ENCODE measurements at regions not wholly inside any gene's neighbourhood (a gene's known extent, or its start where the extent isn't known, plus 50 kb on each side); places are given as distances from the start of the nearest gene placed in this dataset.

DNA sequence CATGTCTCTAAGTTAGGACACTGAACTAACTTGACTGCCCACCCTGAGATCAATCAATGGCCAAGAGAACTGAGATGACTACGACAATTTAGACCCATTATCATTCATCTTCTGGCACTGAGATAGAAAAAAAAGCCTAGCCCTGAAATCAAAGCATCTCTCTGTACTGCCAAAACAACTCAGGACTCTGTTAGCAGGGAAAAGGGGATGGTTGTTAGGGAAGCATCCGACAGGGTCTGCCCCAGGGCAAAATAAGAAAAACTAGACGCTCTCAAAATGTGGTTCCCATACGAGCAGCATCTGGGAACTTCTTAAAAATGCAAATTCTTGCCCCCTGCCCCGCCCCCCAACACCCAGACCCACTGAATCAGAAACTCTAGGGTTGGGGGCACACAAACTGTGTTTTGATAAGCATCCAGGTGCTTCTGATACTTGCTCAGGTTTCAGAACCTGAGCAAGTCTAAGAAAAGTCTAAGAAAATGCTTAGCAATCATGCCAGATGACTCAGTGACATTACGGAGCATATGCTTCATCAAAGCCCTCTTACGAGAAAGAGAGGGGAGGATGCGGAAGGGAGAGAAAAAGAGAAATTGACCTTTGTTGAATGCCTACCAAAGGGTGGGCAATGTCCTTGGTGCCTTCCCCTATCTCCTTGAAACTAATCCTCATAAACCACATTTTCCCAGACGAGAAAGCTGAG lies 172.8 kb upstream of the HES1 start:
- ATAC-seq (peak; percentile 56), DNase-seq (no peak)

DNA sequence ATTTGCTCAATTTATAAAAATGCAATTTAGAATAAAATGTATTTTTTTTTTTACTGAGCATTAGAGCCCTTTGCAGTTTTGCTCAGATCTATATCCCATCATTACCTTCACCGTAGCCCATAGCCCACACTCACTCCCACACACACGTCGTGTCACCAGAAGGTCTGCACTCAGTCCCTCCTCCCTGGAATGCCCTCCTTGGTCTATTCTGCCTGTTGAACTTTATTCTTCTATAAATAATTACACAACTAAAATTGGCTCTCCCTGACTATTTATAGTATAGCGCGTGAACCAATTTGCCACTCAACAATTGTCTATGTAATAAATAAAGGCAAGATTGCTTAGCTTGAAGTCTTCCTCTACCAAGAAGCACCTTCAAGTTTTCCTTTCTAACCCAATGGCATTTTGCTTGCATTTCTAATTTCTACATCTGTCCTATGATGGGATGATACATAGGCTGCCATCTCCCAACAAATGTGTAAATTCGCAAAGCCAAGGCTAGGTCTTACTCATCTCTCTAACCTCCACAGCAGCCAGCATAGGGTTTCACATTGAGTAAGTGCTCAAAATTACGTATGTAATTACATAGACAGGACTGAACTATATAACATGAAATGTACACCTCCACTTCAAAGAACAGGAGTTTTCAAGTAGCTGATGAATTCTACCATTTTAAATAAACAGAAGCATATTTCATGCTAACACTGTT lies 172.0 kb upstream of the HES1 start:
- DNase-seq: no peak
- ATAC-seq: peak; percentile 96

DNA sequence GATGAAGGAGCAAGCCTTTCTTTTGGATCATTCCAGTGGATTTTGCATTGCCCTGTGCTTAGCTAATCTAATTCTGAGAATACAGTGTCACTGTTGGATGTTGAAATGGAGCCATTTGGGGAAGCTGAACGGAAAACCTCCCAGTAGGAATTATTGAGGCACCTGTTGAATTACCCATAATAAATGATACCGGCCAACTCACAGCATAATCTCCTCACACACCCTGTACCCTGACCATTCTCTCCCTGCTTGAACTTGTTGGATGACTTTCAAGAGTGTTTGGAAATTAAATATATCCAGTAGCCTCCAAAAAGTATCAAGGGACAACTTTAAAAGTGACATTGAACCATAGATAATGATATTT lies 171.4 kb upstream of the HES1 start:
- ATAC-seq: no peak
- no peak for DNase-seq

DNA sequence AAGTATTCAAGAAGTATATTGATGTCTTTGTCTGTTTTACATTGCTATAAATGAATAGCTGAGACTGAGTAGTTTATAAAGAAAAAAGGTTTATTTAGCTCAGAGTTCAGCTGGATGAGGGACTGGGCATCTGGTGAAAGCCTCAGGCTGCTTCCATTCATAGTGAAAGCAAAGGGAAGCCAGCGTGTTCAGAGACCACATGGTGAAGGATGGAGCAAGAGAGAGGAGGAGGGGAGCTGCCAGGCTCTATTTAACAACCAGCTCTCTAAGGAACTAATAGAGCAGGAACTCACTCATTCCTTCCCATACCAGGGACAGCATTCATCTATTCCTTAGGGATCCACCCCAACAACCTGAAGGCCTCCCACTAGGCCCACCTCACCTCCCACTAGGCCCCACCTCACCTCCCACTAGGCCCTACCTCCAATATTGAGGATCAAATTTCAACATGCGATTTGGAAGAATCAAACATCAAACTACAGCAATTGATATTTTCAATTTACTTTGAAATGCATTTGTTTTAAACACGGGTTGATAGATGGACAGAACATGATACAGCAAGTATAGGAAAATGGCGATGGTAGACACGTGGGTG lies 167.5 kb upstream of the HES1 start:
- no peak for ATAC-seq
- DNase-seq: no peak

DNA sequence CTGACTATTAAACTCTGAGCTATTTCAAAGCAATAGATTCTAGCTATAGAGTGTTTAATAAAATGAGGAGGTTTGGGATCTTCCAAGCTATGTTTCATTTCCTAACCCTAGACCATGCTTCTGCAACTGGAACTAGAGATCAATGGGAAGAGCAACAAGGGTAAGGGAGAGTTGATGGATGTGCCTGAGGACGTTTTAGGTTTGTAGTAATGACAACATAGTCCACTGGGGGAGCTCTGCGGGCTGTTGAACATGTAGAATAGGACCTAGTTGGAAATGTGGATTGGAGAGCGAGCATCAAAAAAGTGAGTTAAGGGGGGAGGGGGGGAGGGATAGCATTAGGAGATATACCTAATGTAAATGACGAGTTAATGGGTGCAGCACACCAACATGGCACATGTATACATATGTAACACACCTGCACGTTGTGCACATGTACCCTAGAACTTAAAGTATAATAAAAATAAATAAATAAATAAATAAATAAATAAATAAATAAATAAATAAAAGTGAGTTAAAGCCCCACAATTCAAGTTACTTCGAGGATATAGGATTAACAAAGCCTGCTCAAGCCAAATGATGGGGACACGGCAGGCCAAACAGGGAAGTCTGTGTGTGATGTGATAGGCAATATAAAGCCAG lies 165.7 kb upstream of the HES1 start:
- ATAC-seq: peak; percentile 61
- peak; percentile 30 for DNase-seq

DNA sequence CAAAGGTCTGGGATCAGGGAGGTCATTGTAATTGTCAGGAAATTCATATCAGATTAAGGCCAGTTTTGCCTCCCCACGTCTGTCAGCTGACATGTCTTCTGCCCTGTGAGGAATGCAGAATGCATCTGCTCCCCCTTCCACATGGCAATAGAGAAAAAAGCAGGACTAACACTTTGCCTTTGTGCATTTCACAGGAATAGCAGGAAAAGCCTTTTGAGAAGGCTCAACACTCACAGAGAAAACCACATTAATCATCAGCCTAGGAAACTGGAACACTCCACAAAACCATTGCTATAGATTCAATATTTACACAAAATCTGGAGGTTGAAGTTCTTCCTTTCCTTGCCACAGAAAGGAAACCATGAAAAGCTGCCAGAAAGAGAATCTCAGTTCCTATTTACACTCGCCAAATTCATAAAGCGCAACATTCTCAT lies 165.2 kb upstream of the HES1 start:
- ATAC-seq (no peak), DNase-seq (no peak)

DNA sequence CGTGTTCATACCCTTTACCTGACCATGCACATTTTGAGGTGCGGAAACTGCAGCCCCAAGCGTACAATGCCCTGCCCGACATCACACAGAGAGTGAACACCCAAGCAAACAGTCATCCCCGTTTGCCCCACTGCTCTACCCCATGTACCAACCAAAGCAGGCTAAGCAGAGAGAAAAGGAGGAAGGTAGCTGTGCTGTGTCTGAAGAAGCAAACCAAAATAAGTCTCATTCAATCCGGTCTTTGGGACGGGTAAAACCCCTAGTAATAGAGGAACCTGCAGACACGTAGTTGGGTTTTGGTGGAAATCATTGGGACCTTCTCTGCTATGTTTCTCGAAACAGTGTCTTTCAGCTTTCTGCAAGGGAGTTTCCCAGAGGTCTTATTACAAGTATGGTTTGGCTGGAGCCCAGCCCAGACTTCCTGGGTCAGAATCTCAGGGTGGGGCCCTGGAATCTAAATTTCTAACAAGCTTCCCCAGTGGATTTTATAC lies 164.6 kb upstream of the HES1 start:
- DNase-seq: no peak
- ATAC-seq: peak; percentile 84

DNA sequence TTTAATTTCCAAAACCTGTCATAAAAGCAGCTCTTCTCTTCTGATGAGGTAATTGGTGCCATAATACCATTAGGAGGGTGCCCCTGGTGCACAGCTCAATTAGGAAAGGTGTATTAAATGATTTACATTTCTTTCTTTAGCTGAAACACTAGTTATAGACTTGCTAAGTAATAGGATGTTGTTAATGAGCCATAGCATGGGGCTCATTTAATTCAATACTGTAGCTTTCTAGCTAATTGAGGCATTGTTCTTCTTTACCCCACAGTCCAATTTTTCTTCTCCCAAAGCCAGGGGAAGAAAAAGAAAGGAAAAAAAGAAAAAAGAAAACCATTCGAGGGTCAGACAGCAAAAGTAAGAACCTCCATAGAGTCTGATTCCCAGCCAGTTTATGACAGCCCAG lies 164.0 kb upstream of the HES1 start:
- ATAC-seq (no peak), DNase-seq (no peak)

DNA sequence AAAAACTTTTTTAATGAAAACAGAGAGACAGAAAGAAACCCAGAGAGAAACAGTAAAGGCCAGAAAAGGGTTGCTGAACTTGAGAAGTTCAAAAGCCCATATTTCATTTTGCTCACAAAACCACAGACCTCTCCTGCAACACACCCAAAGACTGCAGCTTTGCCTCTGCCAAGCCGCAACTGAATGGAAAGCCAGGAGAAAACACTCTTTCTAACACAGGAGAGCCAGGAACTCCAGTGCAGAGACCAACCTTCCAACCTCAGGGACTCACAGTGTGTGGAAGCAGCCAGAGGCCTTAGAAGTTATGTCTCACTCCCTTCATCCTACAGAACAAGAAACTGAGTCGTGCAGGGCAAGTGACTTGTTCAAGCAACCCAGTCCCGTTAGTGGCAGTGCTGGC lies 163.1 kb upstream of the HES1 start:
- ATAC-seq: no peak
- DNase-seq: no peak

DNA sequence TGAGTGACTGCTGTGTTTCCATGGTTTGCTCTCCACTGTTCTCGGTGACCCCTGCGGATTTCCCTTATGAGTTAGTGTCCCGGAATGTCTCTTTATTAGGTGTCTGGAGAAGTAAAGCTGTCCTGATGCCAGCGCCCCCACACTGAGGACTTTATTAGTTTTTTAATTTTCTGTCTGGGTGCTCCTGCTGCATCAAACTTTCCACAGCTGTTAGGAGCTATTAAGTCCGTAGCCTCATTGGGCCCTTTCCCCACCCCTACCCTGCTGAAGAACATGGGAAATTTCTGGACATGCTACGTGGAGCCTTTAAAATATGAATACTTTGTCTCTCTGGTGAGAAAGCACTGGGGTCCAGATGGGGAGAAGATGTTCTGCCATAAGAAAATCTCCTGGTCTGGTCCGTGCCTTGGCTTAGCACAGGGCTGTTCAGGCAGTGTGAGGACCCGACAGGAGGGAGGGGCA lies 161.7 kb upstream of the HES1 start:
- DNase-seq: no peak
- no peak for ATAC-seq

DNA sequence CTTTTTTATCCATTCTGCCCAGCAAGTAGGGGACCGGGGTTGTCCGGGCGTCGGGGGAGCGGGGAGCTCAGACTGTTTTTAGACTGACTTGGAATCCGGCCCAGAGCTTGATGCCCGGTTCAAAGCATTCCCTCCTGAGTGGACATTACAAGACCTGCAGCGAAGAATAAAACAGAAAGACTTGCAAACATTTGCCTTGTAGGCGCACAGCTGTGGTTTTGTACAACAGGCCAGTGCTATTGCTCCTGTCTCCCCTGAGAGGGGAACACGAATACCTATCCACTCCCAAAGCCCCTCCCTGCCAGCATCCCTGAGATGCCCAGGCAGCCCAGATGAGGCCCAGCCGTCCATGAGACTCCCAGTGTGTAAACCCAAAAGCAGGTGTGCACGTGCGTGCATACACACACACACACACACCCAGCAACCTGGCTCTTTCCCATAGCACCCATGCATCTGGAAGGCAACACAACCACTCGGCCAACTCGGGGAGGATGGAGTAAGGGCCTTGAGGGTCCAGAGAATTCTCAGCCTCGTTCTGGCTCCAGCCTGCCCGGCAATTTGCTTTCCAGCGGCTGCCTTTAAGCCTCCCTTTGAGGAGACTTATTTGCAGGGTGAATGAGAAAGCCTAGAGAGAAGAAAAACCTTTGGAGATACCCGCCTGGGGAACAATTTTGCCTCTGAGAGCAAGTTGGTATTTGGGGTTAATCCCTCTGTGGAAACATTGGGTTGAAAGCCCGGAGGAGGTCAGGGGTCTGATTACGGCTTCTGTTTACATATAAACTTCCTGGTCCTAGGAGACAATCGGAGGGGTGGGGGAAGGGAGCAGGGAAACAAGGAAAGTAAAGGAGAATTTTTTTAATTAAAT lies 161.0 kb upstream of the HES1 start:
- DNase-seq: no peak
- no peak for ATAC-seq

DNA sequence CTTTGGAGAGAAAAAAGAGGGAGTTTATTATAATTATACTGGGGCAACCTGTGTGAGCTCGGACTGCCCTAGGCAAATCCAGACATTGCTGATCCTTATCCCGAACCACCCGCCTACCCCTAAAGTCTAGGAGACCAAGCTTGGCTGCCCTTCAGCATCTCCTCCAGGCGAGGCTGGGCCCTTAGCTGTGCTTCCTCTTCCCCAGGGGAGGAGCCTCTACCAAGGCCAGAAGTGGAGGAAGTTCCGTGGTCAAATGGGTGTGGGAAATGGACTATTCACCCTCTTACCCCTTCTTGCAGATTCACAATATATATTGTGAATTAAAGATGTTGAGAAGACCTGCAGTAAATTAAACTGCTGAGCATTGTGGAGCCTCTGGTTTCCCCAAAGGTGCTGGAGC lies 158.3 kb upstream of the HES1 start:
- DNase-seq: no peak
- ATAC-seq: no peak

DNA sequence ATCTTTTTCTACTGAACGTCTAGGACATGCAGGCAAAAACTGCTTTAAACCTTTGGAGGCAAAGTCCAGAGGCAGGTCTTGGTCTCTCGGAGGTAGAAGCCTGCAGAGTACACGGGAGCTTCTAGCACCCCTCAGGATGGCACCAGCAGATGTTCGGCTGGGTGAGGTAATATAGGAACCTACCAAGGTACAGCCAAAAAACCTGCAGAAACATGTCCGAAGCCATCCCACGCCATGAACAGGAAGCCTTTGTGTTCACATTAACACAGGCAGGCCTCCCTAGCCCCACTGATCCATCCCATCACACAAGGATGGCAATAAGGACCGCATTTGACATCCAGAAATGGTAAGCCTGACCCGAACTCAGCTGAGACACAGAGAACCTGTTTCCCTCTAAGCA lies 157.9 kb upstream of the HES1 start:
- DNase-seq (no peak), ATAC-seq (no peak)

DNA sequence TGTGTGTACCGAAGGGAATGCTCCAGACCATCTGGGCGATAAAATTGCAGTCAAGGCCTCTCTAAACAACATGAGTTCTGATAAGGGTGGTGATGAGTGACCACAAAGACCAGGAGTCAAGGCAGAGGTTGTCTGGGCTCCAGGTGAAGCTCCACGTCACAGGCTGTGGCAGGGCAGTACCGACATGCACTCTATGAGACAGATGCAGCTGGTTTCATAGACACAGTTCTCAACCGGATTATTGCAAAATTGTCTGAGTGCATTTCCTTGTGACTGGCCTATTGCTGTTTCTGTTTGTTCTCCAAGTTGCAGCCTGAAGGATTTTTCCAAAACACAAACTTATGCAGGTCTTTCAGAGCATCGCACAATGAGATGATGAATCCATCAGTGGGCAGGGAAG lies 157.5 kb upstream of the HES1 start:
- DNase-seq: no peak

DNA sequence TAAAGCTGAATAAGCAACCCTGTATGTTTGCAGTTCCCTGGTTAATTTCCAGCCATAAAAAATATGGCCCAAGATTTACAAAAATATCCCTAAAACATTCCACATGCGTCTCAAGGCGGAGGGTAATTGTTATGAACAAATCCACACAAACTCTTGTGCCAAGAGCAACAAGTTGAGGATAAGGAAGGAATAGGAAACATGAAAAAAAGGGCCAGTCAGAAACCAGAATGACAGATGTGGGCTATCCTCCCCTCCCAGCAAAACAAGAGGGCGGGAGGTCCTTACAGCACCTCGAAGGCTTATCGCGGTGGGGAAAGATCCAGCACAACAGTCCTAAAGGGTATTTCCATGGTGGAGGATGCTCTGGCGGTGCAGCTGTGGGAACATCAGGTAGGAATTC lies 155.6 kb upstream of the HES1 start:
- DNase-seq (no peak), ATAC-seq (no peak)

More for the DNA sequence above, 157.5 kb upstream of the HES1 start:
- peak; percentile 14 for ATAC-seq

DNA sequence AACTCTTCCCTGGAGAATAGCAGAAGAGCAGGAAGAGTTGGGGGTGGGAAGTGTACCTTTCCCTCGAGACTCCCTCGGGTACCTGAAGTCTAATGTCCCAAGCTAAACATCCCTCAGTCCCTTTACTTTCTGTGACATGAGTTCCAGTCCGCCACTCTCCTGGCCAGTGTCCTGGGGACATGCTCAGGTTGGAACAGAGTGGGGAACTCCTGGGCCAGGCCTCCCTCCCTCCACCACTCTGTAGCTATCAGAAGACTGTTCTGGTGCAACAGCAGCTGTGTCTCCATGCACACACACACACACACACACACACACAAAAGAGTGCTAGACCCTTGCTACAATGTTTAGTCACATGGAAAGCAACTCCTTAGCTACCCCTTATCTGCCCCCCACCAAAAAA lies 155.0 kb upstream of the HES1 start:
- ATAC-seq (no peak), DNase-seq (no peak)

DNA sequence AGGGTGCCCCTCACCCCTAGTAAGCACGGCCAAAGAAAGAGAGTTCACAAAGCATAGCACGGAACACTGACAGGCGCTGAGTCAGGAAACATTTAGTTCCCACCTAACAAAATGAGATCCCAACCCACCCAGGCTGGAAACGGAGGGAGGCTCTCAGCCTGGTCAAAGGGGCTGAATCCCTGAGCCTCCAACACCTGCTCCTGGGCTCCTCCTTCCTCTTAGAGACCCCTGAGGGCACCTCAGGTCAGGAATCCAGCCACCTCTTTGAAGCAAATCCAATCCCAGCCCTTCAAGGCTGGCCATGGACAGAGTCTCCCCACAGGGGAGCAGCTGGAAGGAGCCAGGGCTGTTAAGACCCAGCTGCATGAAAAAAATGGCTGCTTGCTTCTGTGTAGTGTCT lies 154.4 kb upstream of the HES1 start:
- no peak for DNase-seq
- ATAC-seq: no peak

DNA sequence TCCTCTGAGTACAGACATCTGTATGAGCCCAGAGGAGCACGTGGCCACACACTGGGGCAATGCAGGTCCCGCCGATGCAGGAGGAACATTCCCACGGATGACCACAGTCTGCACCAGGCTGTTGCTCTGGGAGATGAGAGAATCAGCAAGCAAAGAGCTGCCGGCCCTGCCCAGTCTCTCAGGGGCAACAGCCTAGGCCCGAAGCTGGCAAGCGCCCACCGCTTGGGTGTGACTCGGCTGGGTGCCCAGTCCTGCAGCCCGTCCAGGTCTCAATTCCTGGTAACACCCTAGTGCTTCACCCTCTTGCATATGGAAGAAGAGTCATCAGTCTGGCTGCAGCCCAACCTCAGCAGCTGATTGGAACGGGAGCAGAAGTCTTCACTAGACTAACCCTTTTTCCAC lies 153.7 kb upstream of the HES1 start:
- DNase-seq: no peak

DNA sequence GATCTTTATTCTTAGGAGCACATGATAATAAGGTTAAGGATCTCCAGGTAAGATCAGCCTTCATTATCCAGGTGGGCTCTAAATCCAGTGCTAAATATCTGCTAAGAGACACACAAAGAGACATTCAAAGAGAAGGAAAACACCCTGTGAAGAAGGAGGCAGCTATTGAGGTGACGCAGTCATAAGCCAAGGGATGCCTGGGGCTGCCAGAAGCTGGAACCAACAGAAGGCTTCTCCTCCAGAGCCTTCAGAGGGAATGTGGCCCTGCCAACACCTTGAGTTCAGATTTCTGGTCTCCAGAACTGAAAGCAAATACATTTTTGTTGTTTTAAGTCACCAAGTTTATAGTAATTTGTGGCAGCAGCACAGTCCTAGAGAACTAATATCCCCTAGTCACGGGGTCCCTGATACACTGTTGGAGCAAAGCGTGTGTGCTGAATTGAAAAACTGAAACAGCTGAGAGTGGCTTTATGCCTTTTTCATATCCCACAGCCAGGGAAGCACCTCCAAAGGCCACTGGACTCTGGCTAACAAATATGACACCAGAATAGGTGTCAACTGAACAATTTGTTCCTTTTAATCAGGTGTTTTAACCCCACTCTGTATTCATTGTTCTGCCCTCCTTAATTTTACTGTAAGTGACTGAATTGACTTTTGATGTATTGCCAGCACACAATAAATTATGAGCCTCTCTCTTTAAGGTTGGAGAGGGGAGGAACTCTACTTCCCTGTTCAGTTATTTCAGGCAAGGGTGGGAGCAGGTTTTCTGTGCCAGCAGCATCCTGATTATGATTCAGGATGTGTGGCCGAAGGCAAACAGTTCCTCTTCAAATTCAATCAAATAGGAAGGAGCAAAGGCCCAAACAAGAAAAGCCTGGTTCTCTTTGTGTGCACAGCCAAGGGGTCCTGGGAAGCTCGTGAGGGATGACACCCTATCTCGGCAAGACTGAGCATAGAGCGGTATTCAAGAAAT lies 151.8 kb upstream of the HES1 start:
- DNase-seq: no peak
- ATAC-seq: no peak

More for the DNA sequence above, 153.7 kb upstream of the HES1 start:
- no peak for ATAC-seq

DNA sequence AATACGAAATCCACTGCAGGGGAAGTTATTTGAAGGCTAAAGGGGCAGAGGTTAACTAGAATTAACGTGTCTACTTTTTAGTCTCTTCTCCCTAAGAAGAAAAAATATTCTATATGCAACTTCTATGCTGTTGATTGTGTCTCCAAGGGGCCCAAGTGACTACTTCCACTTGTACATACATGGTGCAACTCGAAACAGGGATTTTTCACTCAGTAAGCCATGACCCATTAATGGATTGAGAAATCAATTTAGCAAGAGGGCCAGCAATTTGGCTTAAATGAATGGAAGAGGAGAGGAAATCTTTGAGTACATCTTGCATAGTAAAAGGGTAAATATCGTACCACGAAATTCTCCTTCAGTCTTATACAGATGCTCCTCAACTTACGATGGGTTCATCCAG lies 151.1 kb upstream of the HES1 start:
- DNase-seq (no peak), ATAC-seq (no peak)

DNA sequence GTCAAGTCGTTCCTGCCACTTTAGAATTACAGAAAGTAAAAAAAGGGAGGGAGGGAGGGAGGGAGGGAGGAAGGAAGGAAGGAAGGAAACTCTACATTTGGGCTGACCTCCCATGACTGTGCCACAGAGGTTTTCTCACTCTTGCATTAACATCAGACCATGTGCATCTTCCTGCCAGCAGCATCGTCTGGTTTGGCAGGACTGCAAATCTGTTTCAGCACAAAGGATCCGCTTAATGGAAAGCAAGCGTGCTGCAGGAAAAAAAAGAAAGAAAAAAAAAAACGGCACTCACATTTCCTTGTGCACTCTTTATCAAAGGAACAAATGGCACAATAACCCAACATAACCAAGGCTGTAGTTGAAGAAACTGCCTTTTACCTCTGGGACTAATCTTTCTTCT lies 148.8 kb upstream of the HES1 start:
- ATAC-seq: no peak
- DNase-seq: no peak

Data from stimulated activated naive CD8-positive, alpha-beta T cell treated with anti-CD3 and anti-CD28 coated beads, Interleukin-15, Interleukin-2, amounts not matched to agents 100 U/mL and 50 U/mL, for 24 hours (primary cell).